ENCODE measurements at regions not wholly inside any gene's neighbourhood (a gene's known extent, or its start where the extent isn't known, plus 50 kb on each side); places are given as distances from the start of the nearest gene placed in this dataset.

DNA sequence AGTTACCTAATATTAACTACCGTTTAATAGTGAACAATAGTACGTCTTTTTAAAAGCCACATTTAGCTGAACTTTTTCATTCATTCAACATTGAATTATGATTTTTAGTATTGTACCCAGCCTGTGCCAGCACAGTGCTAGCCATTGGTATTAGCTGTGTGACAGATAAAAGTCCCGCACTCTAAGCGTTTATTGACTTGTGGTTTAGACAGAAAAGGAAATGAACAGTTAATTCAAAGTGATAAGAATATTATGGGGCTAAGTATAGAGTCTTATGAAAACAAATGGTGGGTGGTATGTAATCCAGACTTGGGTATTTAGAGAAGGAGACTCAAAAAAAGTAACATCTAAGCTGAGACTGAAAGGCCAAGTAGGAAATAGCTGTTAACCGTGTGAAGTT is 202.3 kb downstream of the RPS12 start:
- no peak for DNase-seq (ENCODE audit: low spot score)
- TF ChIP-seq, protein P1, sequence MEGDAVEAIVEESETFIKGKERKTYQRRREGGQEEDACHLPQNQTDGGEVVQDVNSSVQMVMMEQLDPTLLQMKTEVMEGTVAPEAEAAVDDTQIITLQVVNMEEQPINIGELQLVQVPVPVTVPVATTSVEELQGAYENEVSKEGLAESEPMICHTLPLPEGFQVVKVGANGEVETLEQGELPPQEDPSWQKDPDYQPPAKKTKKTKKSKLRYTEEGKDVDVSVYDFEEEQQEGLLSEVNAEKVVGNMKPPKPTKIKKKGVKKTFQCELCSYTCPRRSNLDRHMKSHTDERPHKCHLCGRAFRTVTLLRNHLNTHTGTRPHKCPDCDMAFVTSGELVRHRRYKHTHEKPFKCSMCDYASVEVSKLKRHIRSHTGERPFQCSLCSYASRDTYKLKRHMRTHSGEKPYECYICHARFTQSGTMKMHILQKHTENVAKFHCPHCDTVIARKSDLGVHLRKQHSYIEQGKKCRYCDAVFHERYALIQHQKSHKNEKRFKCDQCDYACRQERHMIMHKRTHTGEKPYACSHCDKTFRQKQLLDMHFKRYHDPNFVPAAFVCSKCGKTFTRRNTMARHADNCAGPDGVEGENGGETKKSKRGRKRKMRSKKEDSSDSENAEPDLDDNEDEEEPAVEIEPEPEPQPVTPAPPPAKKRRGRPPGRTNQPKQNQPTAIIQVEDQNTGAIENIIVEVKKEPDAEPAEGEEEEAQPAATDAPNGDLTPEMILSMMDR (IDR thresholded peaks at IDR 0.05) = no peak

DNA sequence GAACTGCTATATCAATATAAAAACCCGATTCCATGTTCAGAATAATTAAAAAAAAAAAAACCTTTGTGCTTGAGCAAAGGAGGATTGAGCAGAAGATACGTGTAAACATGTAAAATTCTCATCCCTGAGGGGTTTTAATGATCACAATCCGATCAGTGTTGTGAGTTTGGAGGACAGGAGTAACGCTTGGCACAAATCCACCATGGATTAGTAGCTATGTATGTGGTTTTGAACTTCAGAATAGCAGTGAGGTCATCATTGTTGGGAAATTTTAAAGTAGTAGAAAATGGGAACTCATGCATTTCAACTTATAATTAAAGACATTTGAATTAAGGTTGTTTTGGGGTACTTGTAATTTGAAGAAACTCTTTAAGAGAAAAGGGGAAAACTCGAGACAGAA is 203.2 kb downstream of the RPS12 start:
- TF ChIP-seq, protein P1 (IDR thresholded peaks at IDR 0.05) = no peak
- no peak overlapping the region for H3K4me3 ChIP-seq
- H3K27ac ChIP-seq = no peak overlapping the region
- no peak for DNase-seq (ENCODE audit: low spot score)

More for the DNA sequence above, 202.3 kb downstream of the RPS12 start:
- Histone ChIP-seq H3K4me3 (no peak overlapping the region), H3K27ac (no peak overlapping the region)

DNA sequence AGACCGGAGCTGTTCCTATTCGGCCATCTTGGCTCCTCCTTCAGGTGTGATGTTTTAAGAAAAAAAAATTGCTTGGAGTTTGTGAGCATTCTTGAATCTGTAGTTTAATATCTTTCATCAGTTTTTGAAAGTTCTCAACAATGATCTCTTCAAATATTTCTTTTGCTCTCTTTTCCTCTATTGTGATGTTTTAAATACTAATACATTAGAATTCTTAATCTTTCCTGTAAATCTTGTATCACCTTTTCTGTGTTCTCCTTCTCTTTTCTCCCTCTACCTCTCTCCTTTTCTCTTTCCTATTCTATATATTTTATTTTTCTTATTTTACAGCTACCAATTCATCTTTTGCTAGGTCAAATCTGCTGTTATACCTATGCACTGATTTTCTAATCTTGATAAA is 212.3 kb downstream of the RPS12 start:
- TF ChIP-seq, protein P1 (IDR thresholded peaks at IDR 0.05) = no peak
- no peak overlapping the region for H3K27ac ChIP-seq
- DNase-seq (ENCODE audit: low spot score) = no peak
- H3K4me3 ChIP-seq = no peak overlapping the region

DNA sequence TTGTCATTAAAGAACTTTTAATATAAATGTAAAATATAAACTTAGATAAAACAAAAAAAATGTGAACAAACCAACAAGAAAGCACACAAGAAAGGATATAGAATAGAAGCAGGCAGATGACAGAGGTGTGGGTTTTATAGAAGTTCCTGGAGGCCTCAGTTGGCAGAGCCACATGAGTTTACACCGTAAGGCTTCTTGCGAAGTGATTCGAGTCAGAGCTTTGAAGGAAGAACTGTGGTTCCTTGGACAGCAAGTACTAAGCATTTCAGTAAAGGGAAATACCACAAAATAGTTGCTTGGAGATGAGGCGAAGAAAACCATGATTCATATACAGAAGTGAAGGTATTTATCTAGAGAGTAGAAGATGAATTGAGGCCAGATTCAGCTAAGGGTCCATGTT is 207.9 kb upstream of the EYA4 start:
- H3K27ac ChIP-seq = no peak overlapping the region
- TF ChIP-seq, protein P1 (IDR thresholded peaks at IDR 0.05) = no peak
- H3K4me3 ChIP-seq = no peak overlapping the region
- DNase-seq (ENCODE audit: low spot score) = no peak

DNA sequence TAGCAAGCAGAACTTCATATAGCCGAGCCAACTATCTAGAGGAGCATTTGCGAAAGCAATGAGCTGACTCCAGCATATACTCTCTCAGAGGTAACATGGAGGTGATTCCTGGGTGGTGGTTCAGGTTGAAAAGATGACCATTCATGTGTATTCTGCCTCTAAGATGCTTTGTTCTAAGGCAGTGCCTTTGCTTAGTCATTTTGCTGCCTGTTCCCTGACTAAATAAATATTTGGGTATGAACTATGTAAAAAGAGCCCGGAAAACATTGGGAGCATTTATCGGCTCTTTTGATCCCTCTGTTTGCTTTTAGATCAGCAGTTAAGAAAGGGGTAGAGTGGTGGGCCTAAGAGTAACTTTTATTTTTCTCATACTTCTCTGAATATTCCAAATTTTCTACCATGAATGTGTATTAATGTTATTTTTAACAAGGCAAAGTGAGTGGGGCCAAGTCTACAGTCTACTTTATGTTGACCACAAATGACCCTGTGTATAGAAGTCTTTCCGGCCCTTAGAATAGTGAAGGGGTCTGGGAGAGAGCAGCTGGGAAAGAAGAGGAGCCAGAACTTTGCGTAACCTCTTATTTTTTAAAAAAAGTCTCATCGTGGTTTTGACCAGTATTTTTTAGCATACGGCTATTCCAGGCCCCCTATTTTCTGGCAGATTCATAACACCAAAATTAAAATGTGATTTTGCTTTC is 206.5 kb upstream of the EYA4 start:
- TF ChIP-seq, protein P1 (IDR thresholded peaks at IDR 0.05) = no peak
- no peak for DNase-seq (ENCODE audit: low spot score)
- H3K27ac ChIP-seq = no peak overlapping the region
- no peak overlapping the region for H3K4me3 ChIP-seq

DNA sequence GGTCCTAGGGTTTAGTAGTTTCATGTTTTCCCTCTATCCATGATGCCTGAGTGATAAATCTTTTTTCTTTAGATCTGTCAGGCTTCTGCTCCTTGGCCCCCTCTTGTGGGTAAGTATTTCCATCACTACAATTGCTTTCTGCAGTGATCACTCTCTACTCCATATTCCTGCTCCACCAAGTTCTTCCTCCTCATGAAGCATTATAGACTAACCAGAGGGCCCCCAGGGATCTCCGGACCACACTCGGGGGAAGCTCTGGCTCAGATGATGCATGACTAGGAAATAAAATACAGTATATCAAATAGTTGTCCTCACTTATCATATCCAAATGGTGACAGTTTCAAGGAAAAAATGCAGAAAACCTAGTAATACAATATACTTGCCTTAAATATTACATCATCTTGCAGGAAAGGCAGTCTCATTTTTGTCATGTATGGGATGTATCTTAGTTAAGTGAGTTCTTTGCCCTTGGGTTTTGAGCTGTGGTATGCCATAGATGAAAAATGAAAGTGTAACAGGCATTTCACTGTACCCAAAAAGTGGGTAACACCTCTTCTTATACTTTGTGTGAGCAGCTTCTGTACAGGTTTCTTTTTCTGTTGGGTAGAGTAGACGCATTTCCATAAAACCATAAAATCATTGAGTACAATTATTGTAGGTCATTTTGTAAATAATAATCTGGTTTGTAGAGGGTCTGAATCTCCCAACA is 200.9 kb upstream of the EYA4 start:
- DNase-seq (ENCODE audit: low spot score) = no peak
- H3K4me3 ChIP-seq = no peak overlapping the region
- TF ChIP-seq, protein P1 (IDR thresholded peaks at IDR 0.05) = no peak
- H3K27ac ChIP-seq = no peak overlapping the region

All from coronary artery (tissue), 2 donors.